Vagina (tissue), 2 donors: ENCODE measurements at regions not wholly inside any gene's neighbourhood (a gene's known extent, or its start where the extent isn't known, plus 50 kb on each side); places are given as distances from the start of the nearest gene placed in this dataset.

Experiments
- POLR2A ChIP-seq, 2 donors: fragments of 450-650 bp; IDR thresholded peaks; one replicate each; pipeline ENCODE4 v1.6.1; 2017; ENCODE audit warnings: antibody characterized with exemption in 2 of 2, mild to moderate bottlenecking in 2 of 2, moderate library complexity in 2 of 2
- POLR2AphosphoS5 ChIP-seq, 2 donors: sonication (generic); formaldehyde crosslinking; IDR thresholded peaks; one replicate each; pipeline ENCODE4 v1.9.0; 2017; ENCODE audit warnings: antibody characterized with exemption in 2 of 2, mild to moderate bottlenecking in 2 of 2, low read depth in 1 of 2; ENCODE audit not compliant: insufficient read depth in 1 of 2
- TF ChIP-seq, protein P1 (sequence below), 3 experiments: fragments of 450-650 bp in 2 of 3; fragments of 200-600 bp in 1 of 3; sonication (generic) in 1 of 3; IDR thresholded peaks; one replicate each; pipeline ENCODE4 v1.5.1; 2017 to 2019; ENCODE audit warnings: antibody characterized with exemption in 3 of 3, mild to moderate bottlenecking in 2 of 3, moderate library complexity in 2 of 3

- TF ChIP-seq, protein P1, sequence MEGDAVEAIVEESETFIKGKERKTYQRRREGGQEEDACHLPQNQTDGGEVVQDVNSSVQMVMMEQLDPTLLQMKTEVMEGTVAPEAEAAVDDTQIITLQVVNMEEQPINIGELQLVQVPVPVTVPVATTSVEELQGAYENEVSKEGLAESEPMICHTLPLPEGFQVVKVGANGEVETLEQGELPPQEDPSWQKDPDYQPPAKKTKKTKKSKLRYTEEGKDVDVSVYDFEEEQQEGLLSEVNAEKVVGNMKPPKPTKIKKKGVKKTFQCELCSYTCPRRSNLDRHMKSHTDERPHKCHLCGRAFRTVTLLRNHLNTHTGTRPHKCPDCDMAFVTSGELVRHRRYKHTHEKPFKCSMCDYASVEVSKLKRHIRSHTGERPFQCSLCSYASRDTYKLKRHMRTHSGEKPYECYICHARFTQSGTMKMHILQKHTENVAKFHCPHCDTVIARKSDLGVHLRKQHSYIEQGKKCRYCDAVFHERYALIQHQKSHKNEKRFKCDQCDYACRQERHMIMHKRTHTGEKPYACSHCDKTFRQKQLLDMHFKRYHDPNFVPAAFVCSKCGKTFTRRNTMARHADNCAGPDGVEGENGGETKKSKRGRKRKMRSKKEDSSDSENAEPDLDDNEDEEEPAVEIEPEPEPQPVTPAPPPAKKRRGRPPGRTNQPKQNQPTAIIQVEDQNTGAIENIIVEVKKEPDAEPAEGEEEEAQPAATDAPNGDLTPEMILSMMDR (IDR thresholded peaks at IDR 0.05) = no peak
- TF ChIP-seq POLR2A (IDR thresholded peaks at IDR 0.05) (no peak), POLR2AphosphoS5 (IDR thresholded peaks at IDR 0.05; ENCODE audit: insufficient read depth in 1 of 2, low read depth in 1 of 2) (no peak)
Measured at GRCh38 chr11:81388326-81388725, 1345.3 kb downstream of the FAM181B start.
